NCI-H510A (cell line): ENCODE measurements at regions not wholly inside any gene's neighbourhood (a gene's known extent, or its start where the extent isn't known, plus 50 kb on each side); places are given as distances from the start of the nearest gene placed in this dataset.

ENCODE experiments used
- DNase-seq: peaks from one replicate; lab custom pipeline; 2025; lab: John Stamatoyannopoulos, UW

DNA sequence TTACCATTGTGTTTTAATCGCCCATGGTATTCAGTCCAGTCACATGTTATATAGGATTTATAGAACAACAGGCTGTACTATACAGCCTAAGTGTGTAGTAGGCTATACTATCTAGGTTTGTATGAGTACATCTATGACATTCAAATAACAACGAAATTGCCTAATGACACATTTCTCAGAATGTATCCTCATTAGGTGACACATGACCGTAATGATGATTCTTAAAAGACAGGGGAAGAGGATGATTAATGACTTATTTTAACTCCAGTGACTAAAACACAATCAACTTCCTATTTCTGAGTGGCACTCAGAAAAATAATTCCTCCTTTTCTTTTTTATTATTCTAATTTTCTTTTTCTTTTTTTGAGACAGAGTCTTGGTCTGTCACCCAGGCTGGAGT is 63.0 kb upstream of the ACSL3 start:
- no peak for DNase-seq

- no peak for DNase-seq
Observed at GRCh38 chr2:222798528-222798927, 62.3 kb upstream of the ACSL3 start.

DNA sequence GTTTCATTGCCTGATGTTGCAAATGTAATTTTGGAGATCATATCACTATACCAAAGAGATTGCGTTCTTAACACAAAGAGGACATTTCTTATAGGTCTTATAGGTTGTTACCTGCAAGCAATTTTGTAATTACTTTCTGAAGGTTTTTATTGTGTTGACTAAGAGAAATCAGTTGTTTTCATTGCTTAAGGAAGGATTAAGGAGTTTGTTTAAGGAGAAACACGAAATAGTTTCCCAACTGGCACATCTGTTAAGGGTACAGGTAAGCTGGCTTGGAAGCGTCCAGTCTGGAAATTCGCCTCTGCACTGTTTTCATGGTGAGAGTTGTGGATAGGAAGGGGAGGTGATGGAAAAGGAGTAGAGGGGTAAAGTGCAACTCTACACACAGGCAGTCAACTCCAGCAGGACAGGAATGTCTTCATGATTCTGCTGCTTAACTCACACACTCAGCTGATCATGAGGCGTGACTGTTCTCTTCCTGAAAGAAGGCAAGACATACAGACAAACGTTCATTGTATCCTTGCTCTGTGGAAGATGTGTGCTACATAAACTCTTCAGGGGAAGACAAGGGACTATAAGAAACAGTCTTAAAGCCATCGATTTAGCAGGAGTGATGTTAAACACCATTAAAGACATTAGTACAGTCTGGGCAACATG is 61.4 kb upstream of the ACSL3 start:
- DNase-seq = no peak

DNA sequence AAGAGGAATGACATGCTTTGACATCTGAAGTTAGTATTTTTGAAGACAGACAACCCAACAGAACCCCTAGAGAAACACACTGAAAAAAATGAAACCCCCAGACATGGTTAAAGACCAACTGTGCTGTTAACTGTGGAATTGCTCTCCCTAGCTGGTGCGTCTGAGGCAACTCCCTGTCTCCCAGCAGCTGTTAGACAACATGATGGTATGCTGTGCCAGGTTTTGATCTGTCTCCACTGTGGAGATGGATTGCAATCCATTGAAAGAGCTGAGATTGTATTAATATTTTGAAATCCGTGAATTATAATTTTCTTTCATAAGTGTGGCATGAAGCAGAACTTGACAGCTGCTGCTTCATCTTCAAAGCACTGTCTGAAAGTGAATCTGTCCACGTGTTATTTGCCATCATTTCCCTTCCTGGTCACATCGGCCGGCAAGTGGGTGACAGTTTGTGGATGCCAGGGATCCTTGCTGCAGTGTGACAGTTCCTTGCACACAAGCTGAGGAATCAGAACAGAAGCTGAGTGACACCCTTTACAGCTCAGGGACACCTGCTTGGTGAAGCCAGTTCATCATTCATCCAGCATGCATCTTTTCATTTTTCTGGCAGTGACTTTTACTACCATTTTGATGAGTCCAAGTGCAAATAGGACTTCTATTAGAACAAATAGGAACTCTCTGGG is 58.2 kb upstream of the ACSL3 start:
- DNase-seq = no peak

GRCh38 chr2:222804351-222804750 is 56.5 kb upstream of the ACSL3 start:
- no peak for DNase-seq

- no peak for DNase-seq
Observed at GRCh38 chr2:222805591-222806304, 55.1 kb upstream of the ACSL3 start.

DNA sequence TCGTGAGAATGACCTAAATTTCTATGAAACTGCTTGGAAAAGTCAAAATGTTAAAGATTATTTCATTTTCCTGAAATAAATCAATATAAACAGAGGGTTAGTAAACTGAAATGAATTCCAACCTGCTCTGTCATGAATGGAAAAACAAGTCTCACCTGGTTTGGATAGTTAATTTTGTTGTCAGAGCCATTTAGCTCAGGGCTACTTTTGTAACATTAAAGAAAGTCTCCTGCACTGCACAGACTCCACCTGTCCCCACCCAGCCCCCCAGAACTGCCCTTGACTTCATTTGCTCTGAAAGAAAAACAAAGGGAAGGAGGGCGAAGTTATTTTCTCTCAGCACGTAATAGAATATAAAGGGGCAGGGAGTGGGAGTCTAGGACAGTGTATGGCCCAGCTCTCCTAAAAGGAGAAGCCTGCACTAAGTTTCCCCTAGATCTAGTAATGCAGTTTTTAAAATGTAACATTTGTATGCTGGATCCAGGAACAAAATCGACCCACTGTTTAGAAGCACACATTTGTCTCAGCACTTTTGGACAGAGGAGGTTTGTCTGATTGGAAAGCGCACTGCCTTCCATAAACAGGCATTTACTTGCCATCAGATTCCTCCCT is 54.2 kb upstream of the ACSL3 start:
- no peak for DNase-seq

DNA sequence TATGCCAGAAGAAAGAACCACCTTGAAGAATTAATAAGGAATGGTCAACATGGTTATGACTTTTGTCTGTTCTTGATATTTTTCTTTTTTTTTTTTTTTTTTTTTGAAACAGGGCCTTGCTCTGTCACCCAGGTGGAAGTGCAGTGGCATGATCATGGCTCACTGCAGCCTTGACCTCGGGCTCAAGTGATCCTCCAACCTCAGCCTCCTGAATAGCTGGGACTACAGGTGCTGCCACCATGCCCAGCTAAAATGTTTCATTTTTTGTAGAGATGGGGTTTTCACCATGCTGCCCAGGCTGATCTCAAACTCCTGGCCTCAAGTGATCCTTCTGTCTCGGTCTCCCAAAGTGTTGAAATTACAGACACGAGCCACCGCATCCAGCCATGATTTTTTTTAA is 53.4 kb upstream of the ACSL3 start:
- no peak for DNase-seq

DNA sequence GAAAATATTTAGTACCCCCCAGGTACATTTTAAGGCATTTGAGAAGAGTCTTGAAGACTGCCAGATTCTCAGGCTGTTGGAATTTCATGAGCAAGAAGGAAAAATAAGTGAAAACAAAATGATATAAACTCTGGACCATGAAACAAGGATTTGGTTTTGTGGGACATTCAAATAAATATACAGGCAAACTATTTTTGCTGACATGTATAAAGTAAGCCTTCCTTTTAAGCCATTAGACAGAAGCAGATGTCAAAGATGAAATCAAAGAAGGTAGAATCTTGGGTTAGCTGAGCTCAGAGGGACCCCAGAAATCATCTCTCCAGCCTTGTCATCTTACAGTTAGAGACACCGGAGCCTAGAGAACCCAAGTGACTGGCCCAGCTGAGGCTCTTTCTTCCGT is 51.3 kb upstream of the ACSL3 start:
- no peak for DNase-seq

GRCh38 chr2:222810044-222810443 is 50.8 kb upstream of the ACSL3 start:
- no peak for DNase-seq
